Peyer's patch (tissue), 4 donors: ENCODE measurements at regions not wholly inside any gene's neighbourhood (a gene's known extent, or its start where the extent isn't known, plus 50 kb on each side); places are given as distances from the start of the nearest gene placed in this dataset.

ENCODE experiments used
- DNase-seq, 3 donors: peaks; one replicate each; pipeline ENCODE4 v3.0.0-alpha.2; 2017 to 2019
- H3K27ac ChIP-seq, 4 donors: fragments of 200-600 bp; sonication (generic); one replicate each; pipeline ENCODE4 v1.5.1; 2016 to 2019
- H3K27me3 ChIP-seq, 2 donors: fragments of 200-600 bp; sonication (generic); one replicate each; pipeline ENCODE4 v1.5.1; 2019
- H3K36me3 ChIP-seq, 3 donors: fragments of 200-600 bp; sonication (generic); one replicate each; pipeline ENCODE4 v1.5.1; 2016 to 2019
- H3K4me1 ChIP-seq, 4 donors: fragments of 200-600 bp; sonication (generic); one replicate each; pipeline ENCODE4 v1.5.1; 2016 to 2019
- H3K4me3 ChIP-seq, 4 donors: fragments of 200-600 bp; sonication (generic); 1 replicate in 3 of 4; 2 replicates in 1 of 4; pipeline ENCODE4 v1.5.1; 2016 to 2019; ENCODE audit warnings: mild to moderate bottlenecking in 1 of 4
- H3K9me3 ChIP-seq, 4 donors: fragments of 200-600 bp; sonication (generic); one replicate each; pipeline ENCODE4 v1.5.1; 2016 to 2019; ENCODE audit warnings: mild to moderate bottlenecking in 1 of 4
- POLR2A ChIP-seq, 2 donors: fragments of 450-650 bp; IDR thresholded peaks; one replicate each; pipeline ENCODE4 v1.5.1; 2017; ENCODE audit warnings: antibody characterized with exemption in 2 of 2, mild to moderate bottlenecking in 2 of 2, moderate library complexity in 2 of 2
- TF ChIP-seq, protein P1 (sequence below), 6 experiments: fragments of 450-650 bp in 4 of 6; fragments of 200-600 bp in 2 of 6; sonication (generic) in 1 of 6; IDR thresholded peaks; one replicate each; pipeline ENCODE4 v1.5.1; 2017 to 2019; ENCODE audit warnings: antibody characterized with exemption in 6 of 6, mild to moderate bottlenecking in 3 of 6, moderate library complexity in 1 of 6

- DNase-seq, result no peak
Measured at GRCh38 chr16:61270726-61271125, 765.5 kb downstream of the CDH8 start.

DNA sequence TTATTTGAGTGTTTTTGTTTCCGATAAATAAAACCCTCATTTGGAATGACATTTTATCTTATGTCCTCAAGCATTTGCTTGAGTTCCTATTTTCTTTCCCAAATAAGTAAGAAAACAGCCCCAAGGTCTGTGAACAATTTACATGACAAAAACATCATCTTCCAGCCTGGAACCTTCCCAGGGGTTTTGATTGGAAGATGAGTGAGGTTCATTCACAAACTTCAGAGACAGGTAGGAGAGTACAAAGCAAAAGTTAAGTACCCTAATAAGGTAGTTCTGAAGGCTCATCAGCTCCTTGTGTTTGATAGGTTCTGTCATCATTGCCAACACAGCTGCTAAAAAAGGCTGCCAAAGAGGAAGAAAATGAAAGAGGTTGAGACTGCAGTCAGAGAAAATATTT lies 772.8 kb downstream of the CDH8 start:
- TF ChIP-seq, protein P1, sequence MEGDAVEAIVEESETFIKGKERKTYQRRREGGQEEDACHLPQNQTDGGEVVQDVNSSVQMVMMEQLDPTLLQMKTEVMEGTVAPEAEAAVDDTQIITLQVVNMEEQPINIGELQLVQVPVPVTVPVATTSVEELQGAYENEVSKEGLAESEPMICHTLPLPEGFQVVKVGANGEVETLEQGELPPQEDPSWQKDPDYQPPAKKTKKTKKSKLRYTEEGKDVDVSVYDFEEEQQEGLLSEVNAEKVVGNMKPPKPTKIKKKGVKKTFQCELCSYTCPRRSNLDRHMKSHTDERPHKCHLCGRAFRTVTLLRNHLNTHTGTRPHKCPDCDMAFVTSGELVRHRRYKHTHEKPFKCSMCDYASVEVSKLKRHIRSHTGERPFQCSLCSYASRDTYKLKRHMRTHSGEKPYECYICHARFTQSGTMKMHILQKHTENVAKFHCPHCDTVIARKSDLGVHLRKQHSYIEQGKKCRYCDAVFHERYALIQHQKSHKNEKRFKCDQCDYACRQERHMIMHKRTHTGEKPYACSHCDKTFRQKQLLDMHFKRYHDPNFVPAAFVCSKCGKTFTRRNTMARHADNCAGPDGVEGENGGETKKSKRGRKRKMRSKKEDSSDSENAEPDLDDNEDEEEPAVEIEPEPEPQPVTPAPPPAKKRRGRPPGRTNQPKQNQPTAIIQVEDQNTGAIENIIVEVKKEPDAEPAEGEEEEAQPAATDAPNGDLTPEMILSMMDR (IDR thresholded peaks at IDR 0.05), result no peak
- no peak for TF ChIP-seq POLR2A (IDR thresholded peaks at IDR 0.05)

More at GRCh38 chr16:61270726-61271125, 765.5 kb downstream of the CDH8 start:
- no peak overlapping the region for H3K4me3 ChIP-seq
- no peaks in the 10 kb centered on the region for H3K36me3 ChIP-seq
- no peak overlapping the region for H3K27ac ChIP-seq
- no peaks in the 10 kb centered on the region for H3K27me3 ChIP-seq
- H3K9me3 ChIP-seq, result no peaks in the 10 kb centered on the region
- no peaks in the 10 kb centered on the region for H3K4me1 ChIP-seq
- TF ChIP-seq, protein P1 (IDR thresholded peaks at IDR 0.05), result no peak
- no peak for TF ChIP-seq POLR2A (IDR thresholded peaks at IDR 0.05)

DNA sequence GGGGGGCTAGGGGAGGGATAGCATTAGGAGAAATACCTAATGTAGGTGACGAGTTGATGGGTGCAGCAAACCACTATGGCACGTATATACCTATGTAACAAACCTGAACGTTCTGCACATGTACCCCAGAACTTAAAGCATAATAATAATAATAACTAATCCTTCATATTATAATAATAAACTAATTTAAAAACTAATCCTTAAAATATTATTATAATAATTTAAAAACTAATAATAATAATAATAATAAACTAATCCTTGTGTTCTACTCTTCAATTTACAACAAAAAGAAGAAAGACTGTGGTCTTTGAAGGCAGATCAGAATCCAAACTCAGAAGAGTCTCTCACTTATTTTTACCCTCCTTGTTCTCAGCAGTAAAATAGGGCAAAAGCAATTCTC lies 774.9 kb downstream of the CDH8 start:
- TF ChIP-seq, protein P1 (IDR thresholded peaks at IDR 0.05), result no peak
- no peak for TF ChIP-seq POLR2A (IDR thresholded peaks at IDR 0.05)
- Histone ChIP-seq H3K27ac (no peak overlapping the region), H3K27me3 (no peaks in the 10 kb centered on the region), H3K4me1 (no peaks in the 10 kb centered on the region), H3K9me3 (no peaks in the 10 kb centered on the region), H3K4me3 (no peak overlapping the region), H3K36me3 (no peaks in the 10 kb centered on the region)
- DNase-seq, result no peak

More for the DNA sequence above, 772.8 kb downstream of the CDH8 start:
- no peak overlapping the region for H3K4me3 ChIP-seq
- DNase-seq, result no peak
- H3K36me3 ChIP-seq, result no peaks in the 10 kb centered on the region
- H3K4me1 ChIP-seq, result no peaks in the 10 kb centered on the region
- H3K27ac ChIP-seq, result no peak overlapping the region
- H3K27me3 ChIP-seq, result no peaks in the 10 kb centered on the region
- H3K9me3 ChIP-seq, result no peaks in the 10 kb centered on the region

DNA sequence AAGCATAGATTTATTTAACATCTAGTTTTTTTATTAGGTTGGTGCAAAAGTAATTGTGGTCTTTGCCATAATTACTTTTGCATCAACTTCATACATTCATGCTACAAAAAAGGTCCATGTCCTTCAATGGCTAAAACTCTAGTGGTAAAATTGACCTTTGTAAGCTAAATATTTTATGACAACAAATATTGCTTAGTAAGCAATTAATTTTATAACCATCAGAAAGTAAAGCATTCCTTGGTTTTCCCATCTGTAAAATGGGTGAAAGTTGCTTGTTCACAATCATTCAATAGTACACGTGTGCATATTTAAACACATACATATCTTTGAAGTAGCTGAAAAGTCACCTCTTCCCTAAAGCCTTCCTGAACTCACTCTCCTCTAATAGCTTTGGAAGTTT lies 789.6 kb downstream of the CDH8 start:
- no peak for TF ChIP-seq POLR2A (IDR thresholded peaks at IDR 0.05)
- TF ChIP-seq, protein P1 (IDR thresholded peaks at IDR 0.05), result no peak
- DNase-seq, result no peak
- no peaks in the 10 kb centered on the region for H3K4me1 ChIP-seq
- H3K4me3 ChIP-seq, result no peak overlapping the region
- H3K27ac ChIP-seq, result no peak overlapping the region
- no peaks in the 10 kb centered on the region for H3K36me3 ChIP-seq
- no peaks in the 10 kb centered on the region for H3K27me3 ChIP-seq
- H3K9me3 ChIP-seq, result no peaks in the 10 kb centered on the region

- H3K9me3 ChIP-seq, result no peaks in the 10 kb centered on the region
Measured at GRCh38 chr16:61243954-61244353, 792.3 kb downstream of the CDH8 start.

More at GRCh38 chr16:61243954-61244353, 792.3 kb downstream of the CDH8 start:
- no peak for DNase-seq
- Histone ChIP-seq H3K27ac (no peak overlapping the region), H3K36me3 (no peaks in the 10 kb centered on the region), H3K4me3 (no peak overlapping the region), H3K4me1 (no peaks in the 10 kb centered on the region), H3K27me3 (no peaks in the 10 kb centered on the region)
- no peak for TF ChIP-seq POLR2A (IDR thresholded peaks at IDR 0.05)
- TF ChIP-seq, protein P1 (IDR thresholded peaks at IDR 0.05), result no peak
